Ascending aorta (tissue), 2 donors: ENCODE measurements at regions not wholly inside any gene's neighbourhood (a gene's known extent, or its start where the extent isn't known, plus 50 kb on each side); places are given as distances from the start of the nearest gene placed in this dataset.

Source experiments
- DNase-seq, 2 donors: peaks; one replicate each; pipeline ENCODE4 v3.0.0-alpha.2; 2019; ENCODE audit warnings: low spot score in 2 of 2
- H3K27ac ChIP-seq, 2 donors: fragments of 200-600 bp; sonication (generic); one replicate each; pipeline ENCODE4 v1.5.1; 2016 to 2017; ENCODE audit warnings: mild to moderate bottlenecking in 1 of 2
- H3K27me3 ChIP-seq: fragments of 200-600 bp; sonication (generic); one replicate; pipeline ENCODE4 v1.5.1; 2017
- H3K36me3 ChIP-seq, 2 donors: fragments of 200-600 bp; sonication (generic); one replicate each; pipeline ENCODE4 v1.5.1; 2016
- H3K4me1 ChIP-seq, 2 donors: fragments of 200-600 bp; sonication (generic); one replicate each; pipeline ENCODE4 v1.5.1; 2016 to 2017; ENCODE audit warnings: mild to moderate bottlenecking in 1 of 2
- H3K4me3 ChIP-seq, 2 donors: fragments of 200-600 bp; sonication (generic); one replicate each; pipeline ENCODE4 v1.5.1; 2016 to 2017; ENCODE audit warnings: mild to moderate bottlenecking in 1 of 2
- H3K9me3 ChIP-seq, 2 donors: fragments of 200-600 bp; sonication (generic); one replicate each; pipeline ENCODE4 v1.5.1; 2016
- CTCF ChIP-seq, 3 experiments: fragments of 200-600 bp in 2 of 3; fragments of 450-650 bp in 1 of 3; sonication (generic) in 2 of 3; IDR thresholded peaks; one replicate each; pipeline ENCODE4 v1.5.1; 2016 to 2019; ENCODE audit warnings: antibody characterized with exemption in 3 of 3, mild to moderate bottlenecking in 1 of 3, moderate library complexity in 1 of 3
- intact Hi-C: fragments of 100-400 bp; cut with DNase I; formaldehyde crosslinking; loops from one replicate; pipeline ENCODE4 v1.15.1; 2023

- no peak for TF ChIP-seq CTCF (IDR thresholded peaks at IDR 0.05)
- no peak for DNase-seq
- no peaks in the 10 kb centered on the region for H3K4me1 ChIP-seq
- intact Hi-C loops = no loop called here
- no peaks in the 10 kb centered on the region for H3K9me3 ChIP-seq
- H3K4me3 ChIP-seq = no peak overlapping the region
- H3K36me3 ChIP-seq = no peaks in the 10 kb centered on the region
- H3K27ac ChIP-seq = no peak overlapping the region
- H3K27me3 ChIP-seq = no peaks in the 10 kb centered on the region
Observed at GRCh38 chr5:68411161-68411560, 195.6 kb downstream of the PIK3R1 start.

- H3K4me3 ChIP-seq = no peak overlapping the region
- H3K9me3 ChIP-seq = no peaks in the 10 kb centered on the region
- intact Hi-C loops = no loop called here
- H3K36me3 ChIP-seq = no peaks in the 10 kb centered on the region
- no peaks in the 10 kb centered on the region for H3K27me3 ChIP-seq
- TF ChIP-seq CTCF (IDR thresholded peaks at IDR 0.05) = no peak
- peaks cover 7 to 15% of the 10 kb centered on the region in 2 donors for H3K4me1 ChIP-seq
- DNase-seq = no peak
- H3K27ac ChIP-seq = no peak overlapping the region
Observed at GRCh38 chr5:68415177-68416085, 199.9 kb downstream of the PIK3R1 start.

- Histone ChIP-seq H3K4me1 (peaks cover 7 to 15% of the 10 kb centered on the region in 2 donors), H3K36me3 (no peaks in the 10 kb centered on the region), H3K27ac (no peak overlapping the region), H3K4me3 (no peak overlapping the region), H3K27me3 (no peaks in the 10 kb centered on the region), H3K9me3 (no peaks in the 10 kb centered on the region)
- intact Hi-C loops = no loop called here
- no peak for TF ChIP-seq CTCF (IDR thresholded peaks at IDR 0.05)
- no peak for DNase-seq
Observed at GRCh38 chr5:68416714-68417113, 201.2 kb downstream of the PIK3R1 start.

GRCh38 chr5:68418201-68418600, 202.6 kb downstream of the PIK3R1 start:
- intact Hi-C loops = loop anchor here (2.0 kb wide), 1 partner anchor 17 kb away; no protein-coding TSS in a partner anchor
- Histone ChIP-seq H3K4me1 (peaks cover 7 to 15% of the 10 kb centered on the region in 2 donors), H3K27ac (peak overlapping the region; percentile 32 to 71), H3K36me3 (no peaks in the 10 kb centered on the region), H3K4me3 (no peak overlapping the region), H3K27me3 (no peaks in the 10 kb centered on the region), H3K9me3 (no peaks in the 10 kb centered on the region)
- peak in 1 of 2 donors; percentile 68 for DNase-seq
- no peak for TF ChIP-seq CTCF (IDR thresholded peaks at IDR 0.05)

GRCh38 chr5:68418680-68419079, 203.1 kb downstream of the PIK3R1 start:
- TF ChIP-seq CTCF (IDR thresholded peaks at IDR 0.05) = no peak
- H3K36me3 ChIP-seq = no peaks in the 10 kb centered on the region
- DNase-seq = no peak

More at GRCh38 chr5:68418680-68419079, 203.1 kb downstream of the PIK3R1 start:
- no peak overlapping the region for H3K4me3 ChIP-seq
- H3K9me3 ChIP-seq = no peaks in the 10 kb centered on the region
- no peaks in the 10 kb centered on the region for H3K27me3 ChIP-seq
- intact Hi-C loops = loop anchor here (2.0 kb wide), 1 partner anchor 16 kb away; no protein-coding TSS in a partner anchor
- H3K27ac ChIP-seq = peak overlapping the region; percentile 32 to 71
- peaks cover 7 to 15% of the 10 kb centered on the region in 2 donors for H3K4me1 ChIP-seq
